SK-N-SH (cell line): ENCODE measurements at regions not wholly inside any gene's neighbourhood (a gene's known extent, or its start where the extent isn't known, plus 50 kb on each side); places are given as distances from the start of the nearest gene placed in this dataset.

Source experiments
- CTCF ChIA-PET: fragments of 300-600, 350-600 bp; formaldehyde crosslinking; extraction: SDS; loops from one replicate; lab custom pipeline; 2021; lab: Yijun Ruan, JAX
- POLR2A ChIA-PET: fragments of 350-600 bp; sonication (Branson Sonifier 250); formaldehyde crosslinking; extraction: SDS; loops from one replicate; lab custom pipeline; 2020; ENCODE audit warnings: antibody characterized with exemption, inconsistent platforms; lab: Yijun Ruan, JAX
- DNase-seq: peaks from one replicate; pipeline ENCODE4 v3.0.0; 2012
- H2AFZ ChIP-seq: fragments of 200-600 bp; sonication (generic); 2 replicates; pipeline ENCODE4 v1.8.1; 2016; ENCODE audit warnings: antibody characterized with exemption, mild to moderate bottlenecking, low read depth
- H3F3A ChIP-seq: fragments of 200-600 bp; sonication (generic); replicated peaks from 2 replicates; pipeline ENCODE3; 2016; ENCODE audit warnings: antibody characterized with exemption, mild to moderate bottlenecking; ENCODE audit not compliant: insufficient read depth
- H3K27ac ChIP-seq, 2 experiments: fragments of 200-500 bp in 1 of 2; fragments of 200-600 bp in 1 of 2; sonication (Bioruptor generic) in 1 of 2; sonication (generic), shearing (Covaris generic) in 1 of 2; 2 replicates each; pipeline versions ENCODE4 v1.5.1 to v1.6.1; 2014 to 2016; ENCODE audit warnings: low read depth in 2 of 2, inconsistent platforms in 1 of 2, low read length in 1 of 2, mild to moderate bottlenecking in 1 of 2, mixed read lengths in 1 of 2
- H3K27me3 ChIP-seq: fragments of 200-600 bp; sonication (generic), shearing (Covaris generic); 2 replicates; pipeline ENCODE4 v1.6.1; 2016; ENCODE audit warnings: mixed run types; ENCODE audit not compliant: insufficient read depth
- H3K36me3 ChIP-seq, 2 experiments: fragments of 200-500 bp in 1 of 2; fragments of 200-600 bp in 1 of 2; sonication (Bioruptor generic) in 1 of 2; sonication (generic) in 1 of 2; replicated peaks in 1 of 2; 2 replicates each; pipeline versions ENCODE3 to v1.5.1; 2014 to 2016; ENCODE audit warnings: low read length in 1 of 2, mild to moderate bottlenecking in 1 of 2; ENCODE audit not compliant: insufficient read depth in 2 of 2, control insufficient read depth in 1 of 2
- H3K4me1 ChIP-seq, 2 experiments: fragments of 200-500 bp in 1 of 2; fragments of 200-600 bp in 1 of 2; sonication (Bioruptor generic) in 1 of 2; sonication (generic), shearing (Covaris generic) in 1 of 2; 2 replicates each; pipeline versions ENCODE4 v1.5.1 to v1.6.1; 2014 to 2016; ENCODE audit warnings: low read depth in 1 of 2, low read length in 1 of 2, mixed run types in 1 of 2; ENCODE audit not compliant: insufficient read depth in 2 of 2, control insufficient read depth in 1 of 2
- H3K4me2 ChIP-seq: fragments of 200-600 bp; sonication (generic), shearing (Covaris generic); 2 replicates; pipeline ENCODE4 v1.6.1; 2017; ENCODE audit warnings: mixed run types
- H3K4me3 ChIP-seq, 2 experiments: fragments of 200-500 bp in 1 of 2; fragments of 200-600 bp in 1 of 2; sonication (Bioruptor generic) in 1 of 2; sonication (generic), shearing (Covaris generic) in 1 of 2; 2 replicates each; pipeline versions ENCODE4 v1.5.1 to v1.8.1; 2014 to 2016; ENCODE audit warnings: low read depth in 2 of 2, inconsistent platforms in 1 of 2, low read length in 1 of 2, mild to moderate bottlenecking in 1 of 2, mixed read lengths in 1 of 2, moderate library complexity in 1 of 2
- H3K79me2 ChIP-seq: fragments of 200-600 bp; sonication (generic); 2 replicates; pipeline ENCODE4 v1.8.1; 2017; ENCODE audit warnings: mild to moderate bottlenecking; ENCODE audit not compliant: insufficient read depth
- H3K9ac ChIP-seq: fragments of 200-600 bp; sonication (generic); 2 replicates; pipeline ENCODE4 v1.6.1; 2017; ENCODE audit warnings: mixed run types
- H3K9me2 ChIP-seq: fragments of 200-600 bp; sonication (generic); 2 replicates; pipeline ENCODE4 v1.6.1; 2017; ENCODE audit warnings: mixed run types
- H3K9me3 ChIP-seq: fragments of 200-600 bp; sonication (generic); 2 replicates; pipeline ENCODE4 v1.6.1; 2017; ENCODE audit warnings: mixed run types, mild to moderate bottlenecking, moderate library complexity
- H4K20me1 ChIP-seq: fragments of 200-600 bp; sonication (generic); 2 replicates; pipeline ENCODE4 v1.6.1; 2017; ENCODE audit warnings: mild to moderate bottlenecking, mixed run types; ENCODE audit not compliant: insufficient read depth
- CHD2 ChIP-seq: fragments of 150-350 bp; IDR thresholded peaks from 2 replicates; pipeline ENCODE4 v1.6.1; 2018; ENCODE audit warnings: low read length; ENCODE audit not compliant: partially characterized antibody
- ELF1 ChIP-seq: IDR thresholded peaks from 2 replicates; pipeline ENCODE4 v1.4.0; 2012
- JUND ChIP-seq: IDR thresholded peaks from 2 replicates; pipeline ENCODE4 v1.4.0; 2012
- MXI1 ChIP-seq: IDR thresholded peaks from 2 replicates; pipeline ENCODE4 v1.6.1; 2012; ENCODE audit warnings: mild to moderate bottlenecking, low read depth, low read length, improper control_type of control experiment
- RAD21 ChIP-seq: IDR thresholded peaks from 2 replicates; pipeline ENCODE4 v1.6.1; 2012; ENCODE audit warnings: mild to moderate bottlenecking, low read length
- RXRA ChIP-seq: IDR thresholded peaks from 2 replicates; pipeline ENCODE4 v1.4.0; 2012; ENCODE audit warnings: low read depth, mild to moderate bottlenecking, borderline replicate concordance
- SIN3A ChIP-seq: IDR thresholded peaks from 2 replicates; pipeline ENCODE4 v1.6.1; 2012; ENCODE audit warnings: low read depth, mild to moderate bottlenecking, low read length, moderate library complexity, borderline replicate concordance
- SMC3 ChIP-seq: IDR thresholded peaks from 2 replicates; pipeline ENCODE4 v1.6.1; 2012; ENCODE audit warnings: low read depth, low read length, improper control_type of control experiment
- YY1 ChIP-seq: IDR thresholded peaks from 2 replicates; pipeline ENCODE4 v1.4.0; 2012; ENCODE audit warnings: low read depth, mild to moderate bottlenecking
- WGBS: methylation state at CpG from one replicate; pipeline ENCODE4 v1.1.6; 2017; ENCODE audit warnings: low lambda C conversion rate; 5-methylcytosine and 5-hydroxymethylcytosine counted together
- TF ChIP-seq, protein P1 (sequence below): fragments of 150-350 bp; IDR thresholded peaks from 2 replicates; pipeline ENCODE4 v1.6.1; 2017; ENCODE audit warnings: antibody characterized with exemption, low read length, low read depth, borderline replicate concordance
- TF ChIP-seq, protein P2 (sequence below): fragments of 200-600 bp; sonication (generic); IDR thresholded peaks from 2 replicates; pipeline ENCODE4 v1.6.1; 2017; ENCODE audit warnings: antibody characterized with exemption, mild to moderate bottlenecking, moderate library complexity
- TF ChIP-seq, protein P3 (sequence below): IDR thresholded peaks from 2 replicates; pipeline ENCODE4 v1.4.0; 2012; ENCODE audit warnings: low read depth
- TF ChIP-seq, protein P4 (sequence below): IDR thresholded peaks from 2 replicates; pipeline ENCODE4; 2012

DNA sequence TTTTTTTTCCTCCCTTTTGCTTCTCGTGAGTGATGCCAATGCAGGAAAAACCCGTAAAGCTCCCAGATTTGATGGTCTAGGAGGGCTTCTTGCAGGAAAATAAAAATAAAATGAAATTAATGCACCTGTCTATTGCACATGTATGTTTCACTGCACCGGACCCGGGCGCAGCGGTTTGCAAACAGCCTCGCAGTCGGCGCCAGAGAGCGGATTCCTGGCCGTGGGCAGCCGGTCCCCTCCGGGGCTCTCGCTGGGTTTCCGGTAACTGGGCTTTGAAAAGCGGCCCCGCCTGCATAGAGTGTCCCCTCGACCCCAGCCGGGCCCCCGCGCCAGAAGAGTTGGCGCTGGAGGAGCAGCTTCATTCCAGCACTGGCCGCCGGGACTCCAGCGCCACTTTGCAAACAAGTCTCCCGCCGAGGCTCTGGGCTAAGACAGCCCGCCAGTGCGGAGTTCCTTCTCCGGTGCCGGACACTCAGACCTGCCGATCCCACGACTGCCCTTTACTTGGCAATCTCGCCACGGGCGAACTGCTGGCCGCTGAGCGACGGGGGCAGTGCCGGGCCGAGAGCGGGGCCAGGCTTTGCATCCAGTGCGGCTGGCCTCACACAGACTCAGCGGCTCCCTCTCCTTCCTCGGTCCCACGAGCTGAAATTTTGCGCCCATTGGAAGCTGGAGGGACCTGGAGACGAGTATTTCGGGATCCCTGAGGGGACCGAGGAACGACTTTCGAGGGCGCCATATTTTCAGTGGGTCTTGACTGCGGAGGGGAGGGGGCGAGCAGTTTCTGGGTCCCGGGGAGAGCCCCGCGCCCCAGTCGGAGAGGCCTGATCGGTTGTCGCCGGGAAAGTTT, 225.9 kb upstream of the C2CD4B start:
- TF ChIP-seq, protein P1, sequence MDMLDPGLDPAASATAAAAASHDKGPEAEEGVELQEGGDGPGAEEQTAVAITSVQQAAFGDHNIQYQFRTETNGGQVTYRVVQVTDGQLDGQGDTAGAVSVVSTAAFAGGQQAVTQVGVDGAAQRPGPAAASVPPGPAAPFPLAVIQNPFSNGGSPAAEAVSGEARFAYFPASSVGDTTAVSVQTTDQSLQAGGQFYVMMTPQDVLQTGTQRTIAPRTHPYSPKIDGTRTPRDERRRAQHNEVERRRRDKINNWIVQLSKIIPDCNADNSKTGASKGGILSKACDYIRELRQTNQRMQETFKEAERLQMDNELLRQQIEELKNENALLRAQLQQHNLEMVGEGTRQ: no peak
- 0 out of 2 replicates have a peak, but pooled peaks have one; percentile 9 for TF ChIP-seq MXI1
- TF ChIP-seq SIN3A: peak; percentile 16; the same call in 1 of the 2 replicates
- H2AFZ ChIP-seq: peak overlapping the region; percentile 95
- ChIA-PET CTCF (interaction anchor here (0.6 to 3.7 kb wide), 31 partner anchors 14 to 353 kb away, joined by 3 to 33 read pairs (median 4); no protein-coding TSS in a partner anchor), POLR2A (interaction anchor here (0.7 to 1.9 kb wide), 4 partner anchors 17 to 246 kb away, joined by 3 to 8 read pairs (median 4); no protein-coding TSS in a partner anchor)
- WGBS: 3% methylated on average over 21 of the region's 62 CpGs
- H3K9me2 ChIP-seq: no peaks in the 10 kb centered on the region
- peaks cover 26% of the 10 kb centered on the region for H3F3A ChIP-seq
- H3K9ac ChIP-seq: peak overlapping the region; percentile 98
- H3K27ac ChIP-seq: peak overlapping the region; percentile 48 to 84
- H3K36me3 ChIP-seq: no peaks in the 10 kb centered on the region
- H3K4me2 ChIP-seq: peak overlapping the region; percentile 92
- peak overlapping the region; percentile 98 to 99 for H3K4me3 ChIP-seq
- H4K20me1 ChIP-seq: no peaks in the 10 kb centered on the region
- no peaks in the 10 kb centered on the region for H3K27me3 ChIP-seq
- peaks cover 0 to 12% of the 10 kb centered on the region in 2 experiments; a peak in 3 of 4 replicates for H3K4me1 ChIP-seq
- H3K9me3 ChIP-seq: no peaks in the 10 kb centered on the region
- H3K79me2 ChIP-seq: peaks cover 62% of the 10 kb centered on the region
- DNase-seq: peak; percentile 76

DNA sequence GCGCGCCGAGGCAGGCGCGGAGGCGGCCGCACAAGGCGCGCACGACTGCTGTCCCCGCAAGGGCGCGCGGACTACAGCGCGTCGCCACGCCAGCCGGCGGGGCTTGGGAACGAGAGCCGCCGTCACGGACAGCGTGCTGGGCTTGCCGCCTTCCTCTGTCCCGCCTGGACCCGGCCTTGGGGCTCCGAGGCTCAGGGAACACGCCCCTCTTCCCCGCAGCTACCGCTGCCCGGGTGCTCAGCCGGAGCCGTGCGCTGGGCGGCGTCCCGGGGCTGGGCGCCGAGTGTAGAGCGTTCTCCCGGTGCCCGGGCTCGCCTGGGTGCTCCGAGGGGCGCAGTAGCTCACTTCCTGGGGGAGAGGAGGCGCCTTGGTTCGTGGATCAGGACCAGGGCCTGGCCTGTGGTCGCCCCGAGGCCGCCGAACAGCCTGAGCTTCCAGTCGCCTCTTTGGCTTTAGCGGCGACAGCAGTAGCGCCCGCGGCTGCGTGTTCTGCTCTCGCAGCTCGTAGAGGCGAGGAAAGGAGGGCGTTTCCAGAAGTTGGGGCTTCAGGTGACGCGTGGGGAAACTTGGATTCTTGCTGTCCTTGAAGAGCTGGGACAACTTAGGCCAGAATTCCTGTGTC, 226.7 kb upstream of the C2CD4B start:
- Histone ChIP-seq H3F3A (peaks cover 26% of the 10 kb centered on the region), H3K9ac (peak overlapping the region; percentile 98), H4K20me1 (no peaks in the 10 kb centered on the region), H3K9me3 (no peaks in the 10 kb centered on the region), H3K79me2 (peaks cover 70% of the 10 kb centered on the region), H3K4me2 (peak overlapping the region; percentile 92), H3K4me3 (peak overlapping the region; percentile 98 to 99), H3K27ac (peak overlapping the region; percentile 48 to 84), H3K27me3 (no peaks in the 10 kb centered on the region), H3K36me3 (no peaks in the 10 kb centered on the region), H3K4me1 (peaks cover 0 to 12% of the 10 kb centered on the region in 2 experiments; a peak in 3 of 4 replicates), H2AFZ (peak overlapping the region; percentile 95), H3K9me2 (no peaks in the 10 kb centered on the region)
- CTCF ChIA-PET: interaction anchor here (0.6 to 3.7 kb wide), 32 partner anchors 13 to 352 kb away, joined by 3 to 33 read pairs (median 3); no protein-coding TSS in a partner anchor
- WGBS: 2% methylated on average over 22 of the region's 66 CpGs
- DNase-seq: peak; percentile 85
- POLR2A ChIA-PET: interaction anchor here (0.7 to 1.9 kb wide), 5 partner anchors 16 to 246 kb away, joined by 3 to 8 read pairs (median 3); no protein-coding TSS in a partner anchor
- TF ChIP-seq YY1: no peak
- TF ChIP-seq RXRA: no peak
- TF ChIP-seq, protein P2, sequence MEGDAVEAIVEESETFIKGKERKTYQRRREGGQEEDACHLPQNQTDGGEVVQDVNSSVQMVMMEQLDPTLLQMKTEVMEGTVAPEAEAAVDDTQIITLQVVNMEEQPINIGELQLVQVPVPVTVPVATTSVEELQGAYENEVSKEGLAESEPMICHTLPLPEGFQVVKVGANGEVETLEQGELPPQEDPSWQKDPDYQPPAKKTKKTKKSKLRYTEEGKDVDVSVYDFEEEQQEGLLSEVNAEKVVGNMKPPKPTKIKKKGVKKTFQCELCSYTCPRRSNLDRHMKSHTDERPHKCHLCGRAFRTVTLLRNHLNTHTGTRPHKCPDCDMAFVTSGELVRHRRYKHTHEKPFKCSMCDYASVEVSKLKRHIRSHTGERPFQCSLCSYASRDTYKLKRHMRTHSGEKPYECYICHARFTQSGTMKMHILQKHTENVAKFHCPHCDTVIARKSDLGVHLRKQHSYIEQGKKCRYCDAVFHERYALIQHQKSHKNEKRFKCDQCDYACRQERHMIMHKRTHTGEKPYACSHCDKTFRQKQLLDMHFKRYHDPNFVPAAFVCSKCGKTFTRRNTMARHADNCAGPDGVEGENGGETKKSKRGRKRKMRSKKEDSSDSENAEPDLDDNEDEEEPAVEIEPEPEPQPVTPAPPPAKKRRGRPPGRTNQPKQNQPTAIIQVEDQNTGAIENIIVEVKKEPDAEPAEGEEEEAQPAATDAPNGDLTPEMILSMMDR: peak; percentile 42
- TF ChIP-seq, protein P3, sequence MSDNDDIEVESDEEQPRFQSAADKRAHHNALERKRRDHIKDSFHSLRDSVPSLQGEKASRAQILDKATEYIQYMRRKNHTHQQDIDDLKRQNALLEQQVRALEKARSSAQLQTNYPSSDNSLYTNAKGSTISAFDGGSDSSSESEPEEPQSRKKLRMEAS: 0 out of 2 replicates have a peak, but pooled peaks have one; percentile 54
- peak; percentile 56 for TF ChIP-seq SMC3
- TF ChIP-seq, protein P4, sequence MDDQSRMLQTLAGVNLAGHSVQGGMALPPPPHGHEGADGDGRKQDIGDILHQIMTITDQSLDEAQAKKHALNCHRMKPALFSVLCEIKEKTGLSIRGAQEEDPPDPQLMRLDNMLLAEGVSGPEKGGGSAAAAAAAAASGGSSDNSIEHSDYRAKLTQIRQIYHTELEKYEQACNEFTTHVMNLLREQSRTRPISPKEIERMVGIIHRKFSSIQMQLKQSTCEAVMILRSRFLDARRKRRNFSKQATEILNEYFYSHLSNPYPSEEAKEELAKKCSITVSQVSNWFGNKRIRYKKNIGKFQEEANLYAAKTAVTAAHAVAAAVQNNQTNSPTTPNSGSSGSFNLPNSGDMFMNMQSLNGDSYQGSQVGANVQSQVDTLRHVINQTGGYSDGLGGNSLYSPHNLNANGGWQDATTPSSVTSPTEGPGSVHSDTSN: no peak
- peak; percentile 64 for TF ChIP-seq RAD21
- no peak for TF ChIP-seq ELF1
- no peak for TF ChIP-seq JUND
- no peak for TF ChIP-seq CHD2
- TF ChIP-seq SIN3A: peak; percentile 53; the same call in 1 of the 2 replicates
- peak; percentile 46; the same call in 1 of the 2 replicates for TF ChIP-seq MXI1
